AG04449 (cell line): ENCODE measurements at regions not wholly inside any gene's neighbourhood (a gene's known extent, or its start where the extent isn't known, plus 50 kb on each side); places are given as distances from the start of the nearest gene placed in this dataset.

ENCODE experiments used
- CTCF ChIA-PET: fragments of 350-600 bp; formaldehyde crosslinking; extraction: SDS; loops from one replicate; lab custom pipeline; 2021; ENCODE audit warnings: antibody characterized with exemption; lab: Yijun Ruan, JAX
- POLR2A ChIA-PET: fragments of 400-600, 350-600 bp; formaldehyde crosslinking; extraction: SDS; loops from one replicate; lab custom pipeline; 2020; ENCODE audit warnings: antibody characterized with exemption, inconsistent platforms; lab: Yijun Ruan, JAX
- DNase-seq: peaks from one replicate; pipeline ENCODE4 v3.0.0-alpha.2; 2010; ENCODE audit warnings: low read depth, low spot score
- H3K4me3 ChIP-seq: 2 replicates; pipeline ENCODE4 v1.5.1; 2011; ENCODE audit warnings: low read depth, mild to moderate bottlenecking, control low read depth, low read length
- CTCF ChIP-seq: IDR thresholded peaks from one replicate; pipeline ENCODE4 v1.5.1; 2011; ENCODE audit warnings: mild to moderate bottlenecking, moderate library complexity, low read length, control low read depth, inconsistent platforms; ENCODE audit not compliant: insufficient read depth; ENCODE audit errors: missing control alignments

DNA sequence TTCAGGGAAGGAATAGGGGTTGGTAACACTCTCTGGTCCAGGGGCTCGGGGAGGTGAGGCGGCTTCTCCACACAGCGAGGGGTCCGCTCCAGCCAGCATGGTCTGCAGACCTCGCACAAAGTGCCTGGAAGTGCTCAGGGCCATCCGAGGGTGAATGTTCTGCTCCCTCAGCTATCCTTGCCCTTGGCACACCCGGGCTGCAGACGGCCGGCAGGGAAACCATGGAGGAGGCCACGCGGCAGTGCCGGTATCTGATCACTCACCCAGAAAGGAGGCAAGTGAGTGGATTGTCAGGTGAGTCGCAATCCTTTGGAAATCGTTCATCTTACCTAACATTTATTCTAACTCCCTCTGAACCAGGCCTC is 62.0 kb downstream of the DLL1 start:
- ChIA-PET POLR2A (no interaction called here), CTCF (no interaction called here)
- no peak for TF ChIP-seq CTCF
- no peak for DNase-seq
- no peak overlapping the region for H3K4me3 ChIP-seq

DNA sequence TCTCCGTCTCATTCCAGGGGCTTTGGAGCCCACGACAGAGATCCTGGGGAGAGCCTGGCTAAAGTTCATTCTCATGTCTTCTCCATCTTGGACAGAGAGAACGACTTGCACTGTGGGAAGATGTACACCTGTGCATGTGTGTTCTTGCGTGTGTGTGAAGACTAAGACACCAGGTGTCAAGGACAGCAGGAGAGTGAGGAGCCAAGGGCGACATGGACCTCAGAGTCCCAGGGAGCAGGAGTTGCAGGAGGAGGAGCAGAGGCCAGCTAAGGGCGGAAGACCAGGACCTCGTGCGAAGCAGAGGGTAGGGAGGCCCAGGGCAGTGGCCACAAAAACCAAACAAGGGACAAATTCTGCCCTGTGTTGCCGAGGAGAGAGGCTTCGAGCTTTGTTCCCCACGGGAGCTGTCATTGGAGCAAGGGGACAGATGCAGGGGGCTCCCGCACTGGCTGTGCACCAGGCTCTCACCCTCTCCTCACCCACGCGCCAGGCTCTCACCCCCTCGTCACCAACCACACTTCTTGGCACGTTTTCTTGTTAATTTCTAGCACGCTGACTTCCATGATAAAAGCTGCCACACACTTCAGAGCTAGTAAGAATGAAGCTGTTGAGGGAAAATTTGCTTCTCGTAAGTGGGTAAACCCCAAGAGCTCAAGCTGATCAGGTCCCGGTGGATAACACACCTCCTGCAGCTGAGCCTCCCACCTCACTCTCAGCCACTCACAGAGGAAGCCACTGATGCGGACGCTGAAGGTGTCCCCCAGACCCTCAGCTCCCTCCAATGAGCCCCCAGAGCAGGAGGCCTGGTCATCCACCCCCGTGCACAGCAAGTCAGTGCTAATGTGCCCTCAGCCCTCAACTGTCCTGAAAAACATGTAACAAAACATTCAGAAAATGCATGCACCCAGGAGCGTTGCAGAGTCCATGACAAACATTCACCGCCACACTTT is 62.6 kb downstream of the DLL1 start:
- no peak for DNase-seq
- ChIA-PET CTCF (no interaction called here), POLR2A (no interaction called here)
- no peak for TF ChIP-seq CTCF
- no peak overlapping the region for H3K4me3 ChIP-seq

DNA sequence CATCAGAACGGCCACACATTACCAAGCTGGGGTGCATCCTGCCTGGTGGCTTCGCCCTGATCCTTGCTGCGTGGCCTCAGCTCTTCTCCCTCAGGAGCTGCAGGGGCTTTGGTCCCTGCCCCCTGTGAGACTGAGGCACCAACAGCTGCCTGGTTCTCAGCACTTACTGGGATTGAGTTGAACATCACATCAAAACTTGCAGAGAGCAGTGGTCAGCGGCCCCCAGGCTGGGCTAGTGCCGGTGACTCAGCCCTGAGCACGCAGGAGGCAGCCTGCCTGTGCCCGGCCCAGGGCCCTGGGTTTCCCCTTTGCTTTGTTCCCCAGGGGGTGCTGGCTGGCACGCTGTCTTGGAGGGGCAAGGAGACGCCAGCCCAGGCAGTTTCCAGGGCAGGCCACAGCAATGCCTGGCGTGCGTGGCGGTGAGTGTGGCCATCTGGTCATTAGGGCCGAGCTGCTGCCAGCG is 63.3 kb downstream of the DLL1 start:
- ChIA-PET POLR2A (no interaction called here), CTCF (no interaction called here)

GRCh38 chr6:170226647-170227046 is 64.2 kb downstream of the DLL1 start:
- no peak for DNase-seq
- no peak for TF ChIP-seq CTCF
- CTCF ChIA-PET: no interaction called here
- H3K4me3 ChIP-seq: no peak overlapping the region
- POLR2A ChIA-PET: no interaction called here

More for the DNA sequence above, 63.3 kb downstream of the DLL1 start:
- no peak for TF ChIP-seq CTCF
- no peak for DNase-seq
- no peak overlapping the region for H3K4me3 ChIP-seq

GRCh38 chr6:170225852-170226417 is 64.9 kb downstream of the DLL1 start:
- ChIA-PET CTCF (no interaction called here), POLR2A (no interaction called here)
- no peak for TF ChIP-seq CTCF
- no peak for DNase-seq
- no peak overlapping the region for H3K4me3 ChIP-seq
